ENCODE measurements at regions not wholly inside any gene's neighbourhood (a gene's known extent, or its start where the extent isn't known, plus 50 kb on each side); places are given as distances from the start of the nearest gene placed in this dataset.

GRCh38 chr7:89623018-89623672 lies 531.1 kb upstream of the STEAP1 start (continued):
- TF ChIP-seq, protein P1, sequence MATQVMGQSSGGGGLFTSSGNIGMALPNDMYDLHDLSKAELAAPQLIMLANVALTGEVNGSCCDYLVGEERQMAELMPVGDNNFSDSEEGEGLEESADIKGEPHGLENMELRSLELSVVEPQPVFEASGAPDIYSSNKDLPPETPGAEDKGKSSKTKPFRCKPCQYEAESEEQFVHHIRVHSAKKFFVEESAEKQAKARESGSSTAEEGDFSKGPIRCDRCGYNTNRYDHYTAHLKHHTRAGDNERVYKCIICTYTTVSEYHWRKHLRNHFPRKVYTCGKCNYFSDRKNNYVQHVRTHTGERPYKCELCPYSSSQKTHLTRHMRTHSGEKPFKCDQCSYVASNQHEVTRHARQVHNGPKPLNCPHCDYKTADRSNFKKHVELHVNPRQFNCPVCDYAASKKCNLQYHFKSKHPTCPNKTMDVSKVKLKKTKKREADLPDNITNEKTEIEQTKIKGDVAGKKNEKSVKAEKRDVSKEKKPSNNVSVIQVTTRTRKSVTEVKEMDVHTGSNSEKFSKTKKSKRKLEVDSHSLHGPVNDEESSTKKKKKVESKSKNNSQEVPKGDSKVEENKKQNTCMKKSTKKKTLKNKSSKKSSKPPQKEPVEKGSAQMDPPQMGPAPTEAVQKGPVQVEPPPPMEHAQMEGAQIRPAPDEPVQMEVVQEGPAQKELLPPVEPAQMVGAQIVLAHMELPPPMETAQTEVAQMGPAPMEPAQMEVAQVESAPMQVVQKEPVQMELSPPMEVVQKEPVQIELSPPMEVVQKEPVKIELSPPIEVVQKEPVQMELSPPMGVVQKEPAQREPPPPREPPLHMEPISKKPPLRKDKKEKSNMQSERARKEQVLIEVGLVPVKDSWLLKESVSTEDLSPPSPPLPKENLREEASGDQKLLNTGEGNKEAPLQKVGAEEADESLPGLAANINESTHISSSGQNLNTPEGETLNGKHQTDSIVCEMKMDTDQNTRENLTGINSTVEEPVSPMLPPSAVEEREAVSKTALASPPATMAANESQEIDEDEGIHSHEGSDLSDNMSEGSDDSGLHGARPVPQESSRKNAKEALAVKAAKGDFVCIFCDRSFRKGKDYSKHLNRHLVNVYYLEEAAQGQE (IDR thresholded peaks at IDR 0.05; ENCODE audit: borderline replicate concordance): 0 out of 2 replicates have a peak, but pooled peaks have one; percentile 17
- TF ChIP-seq, protein P1 (CRISPR knock-in tag; IDR thresholded peaks at IDR 0.05; ENCODE audit: low read depth): no peak
- TF ChIP-seq, protein P2, sequence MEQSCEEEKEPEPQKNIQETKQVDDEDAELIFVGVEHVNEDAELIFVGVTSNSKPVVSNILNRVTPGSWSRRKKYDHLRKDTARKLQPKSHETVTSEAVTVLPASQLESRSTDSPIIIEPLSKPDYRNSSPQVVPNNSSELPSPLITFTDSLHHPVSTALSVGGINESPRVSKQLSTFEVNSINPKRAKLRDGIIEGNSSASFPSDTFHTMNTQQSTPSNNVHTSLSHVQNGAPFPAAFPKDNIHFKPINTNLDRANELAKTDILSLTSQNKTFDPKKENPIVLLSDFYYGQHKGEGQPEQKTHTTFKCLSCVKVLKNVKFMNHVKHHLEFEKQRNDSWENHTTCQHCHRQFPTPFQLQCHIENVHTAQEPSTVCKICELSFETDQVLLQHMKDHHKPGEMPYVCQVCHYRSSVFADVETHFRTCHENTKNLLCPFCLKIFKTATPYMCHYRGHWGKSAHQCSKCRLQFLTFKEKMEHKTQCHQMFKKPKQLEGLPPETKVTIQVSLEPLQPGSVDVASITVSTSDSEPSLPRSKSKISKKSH (CRISPR knock-in tag; IDR thresholded peaks at IDR 0.05): no peak
- TF ChIP-seq MYC (IDR thresholded peaks at IDR 0.05; ENCODE audit: low read depth, low read length) (no peak), MYC (CRISPR knock-in tag; IDR thresholded peaks at IDR 0.05; ENCODE audit: borderline replicate concordance, low read depth) (no peak), CEBPZ (IDR thresholded peaks at IDR 0.05; ENCODE audit: borderline replicate concordance, low read depth, low read length) (no peak), SMC3 (conservative IDR thresholded peaks at IDR 0.05; ENCODE audit: insufficient read depth, low read depth, low read length) (0 out of 2 replicates have a peak, but pooled peaks have one; percentile 21)
- TF ChIP-seq, protein P3, sequence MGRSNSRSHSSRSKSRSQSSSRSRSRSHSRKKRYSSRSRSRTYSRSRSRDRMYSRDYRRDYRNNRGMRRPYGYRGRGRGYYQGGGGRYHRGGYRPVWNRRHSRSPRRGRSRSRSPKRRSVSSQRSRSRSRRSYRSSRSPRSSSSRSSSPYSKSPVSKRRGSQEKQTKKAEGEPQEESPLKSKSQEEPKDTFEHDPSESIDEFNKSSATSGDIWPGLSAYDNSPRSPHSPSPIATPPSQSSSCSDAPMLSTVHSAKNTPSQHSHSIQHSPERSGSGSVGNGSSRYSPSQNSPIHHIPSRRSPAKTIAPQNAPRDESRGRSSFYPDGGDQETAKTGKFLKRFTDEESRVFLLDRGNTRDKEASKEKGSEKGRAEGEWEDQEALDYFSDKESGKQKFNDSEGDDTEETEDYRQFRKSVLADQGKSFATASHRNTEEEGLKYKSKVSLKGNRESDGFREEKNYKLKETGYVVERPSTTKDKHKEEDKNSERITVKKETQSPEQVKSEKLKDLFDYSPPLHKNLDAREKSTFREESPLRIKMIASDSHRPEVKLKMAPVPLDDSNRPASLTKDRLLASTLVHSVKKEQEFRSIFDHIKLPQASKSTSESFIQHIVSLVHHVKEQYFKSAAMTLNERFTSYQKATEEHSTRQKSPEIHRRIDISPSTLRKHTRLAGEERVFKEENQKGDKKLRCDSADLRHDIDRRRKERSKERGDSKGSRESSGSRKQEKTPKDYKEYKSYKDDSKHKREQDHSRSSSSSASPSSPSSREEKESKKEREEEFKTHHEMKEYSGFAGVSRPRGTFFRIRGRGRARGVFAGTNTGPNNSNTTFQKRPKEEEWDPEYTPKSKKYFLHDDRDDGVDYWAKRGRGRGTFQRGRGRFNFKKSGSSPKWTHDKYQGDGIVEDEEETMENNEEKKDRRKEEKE (IDR thresholded peaks at IDR 0.05; ENCODE audit: borderline replicate concordance in 1 of 2, control insufficient read depth in 1 of 2, low read depth in 2 of 2, low read length in 1 of 2): no peak

Data from K562 (cell line).